ENCODE measurements at regions not wholly inside any gene's neighbourhood (a gene's known extent, or its start where the extent isn't known, plus 50 kb on each side); places are given as distances from the start of the nearest gene placed in this dataset.
"Not testable (repeated sequence)": the region's sequence is repeated elsewhere in the genome, so short reads cannot be mapped to it uniquely, and the experiment has no call there.

- DNase-seq (ENCODE audit: low read depth in 2 of 2): no peak
Observed at GRCh38 chr2:134014196-134014960, 239.5 kb upstream of the MGAT5 start.

GRCh38 chr2:134019871-134020270 is 234.0 kb upstream of the MGAT5 start:
- no peak for DNase-seq (ENCODE audit: low read depth in 2 of 2)

GRCh38 chr2:134020608-134021007 is 233.3 kb upstream of the MGAT5 start:
- DNase-seq (ENCODE audit: low read depth in 2 of 2): no peak

- DNase-seq (ENCODE audit: low read depth in 2 of 2): no peak
Observed at GRCh38 chr2:134021830-134022524, 231.9 kb upstream of the MGAT5 start.

- no peak for DNase-seq (ENCODE audit: low read depth in 2 of 2)
Observed at GRCh38 chr2:134023854-134024253, 230.0 kb upstream of the MGAT5 start.

DNA sequence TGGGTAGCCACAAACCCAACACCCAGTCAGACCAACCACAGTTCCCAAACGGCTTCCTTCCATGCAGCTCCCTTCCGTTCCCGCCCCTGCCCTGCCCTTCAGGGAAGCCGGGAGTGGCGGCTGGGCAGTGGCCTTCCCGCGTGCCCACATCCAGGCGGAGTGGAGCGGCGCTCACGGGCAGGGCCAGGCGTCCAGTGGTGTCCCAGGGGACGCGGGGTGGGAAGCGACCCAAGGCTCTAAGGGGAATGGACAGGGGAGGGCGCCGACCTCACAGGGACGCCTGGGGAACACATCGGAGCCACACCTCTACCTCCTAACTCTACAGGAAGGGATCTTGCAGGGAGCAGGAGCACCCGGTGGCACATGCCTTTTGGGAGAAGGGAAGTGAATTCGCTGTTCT is 225.9 kb upstream of the MGAT5 start:
- no peak for DNase-seq (ENCODE audit: low read depth in 2 of 2)

- DNase-seq (ENCODE audit: low read depth in 2 of 2): no peak
Observed at GRCh38 chr2:134029418-134029817, 224.5 kb upstream of the MGAT5 start.

DNA sequence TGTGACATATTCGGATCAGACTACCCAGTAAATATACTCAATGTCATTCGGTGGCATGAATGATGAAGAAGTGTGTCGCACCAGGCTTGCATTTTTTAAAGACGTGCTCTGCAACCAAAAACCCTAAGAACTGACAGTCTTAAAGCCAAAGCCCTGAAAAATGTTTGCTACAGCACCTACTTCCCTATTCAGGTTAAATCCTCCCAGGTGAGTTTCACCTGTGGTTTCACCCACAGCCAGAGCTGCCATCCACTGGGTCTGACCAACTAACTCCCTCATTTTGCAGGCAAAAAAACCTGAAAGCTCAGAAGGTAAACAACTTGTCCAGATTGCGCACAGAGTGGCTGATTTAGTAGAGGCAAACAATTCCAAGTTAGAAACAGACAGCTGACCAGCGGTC is 222.3 kb upstream of the MGAT5 start:
- DNase-seq (ENCODE audit: low read depth in 2 of 2): no peak

GRCh38 chr2:134035605-134036370 is 218.1 kb upstream of the MGAT5 start:
- DNase-seq (ENCODE audit: low read depth in 2 of 2): no peak

DNA sequence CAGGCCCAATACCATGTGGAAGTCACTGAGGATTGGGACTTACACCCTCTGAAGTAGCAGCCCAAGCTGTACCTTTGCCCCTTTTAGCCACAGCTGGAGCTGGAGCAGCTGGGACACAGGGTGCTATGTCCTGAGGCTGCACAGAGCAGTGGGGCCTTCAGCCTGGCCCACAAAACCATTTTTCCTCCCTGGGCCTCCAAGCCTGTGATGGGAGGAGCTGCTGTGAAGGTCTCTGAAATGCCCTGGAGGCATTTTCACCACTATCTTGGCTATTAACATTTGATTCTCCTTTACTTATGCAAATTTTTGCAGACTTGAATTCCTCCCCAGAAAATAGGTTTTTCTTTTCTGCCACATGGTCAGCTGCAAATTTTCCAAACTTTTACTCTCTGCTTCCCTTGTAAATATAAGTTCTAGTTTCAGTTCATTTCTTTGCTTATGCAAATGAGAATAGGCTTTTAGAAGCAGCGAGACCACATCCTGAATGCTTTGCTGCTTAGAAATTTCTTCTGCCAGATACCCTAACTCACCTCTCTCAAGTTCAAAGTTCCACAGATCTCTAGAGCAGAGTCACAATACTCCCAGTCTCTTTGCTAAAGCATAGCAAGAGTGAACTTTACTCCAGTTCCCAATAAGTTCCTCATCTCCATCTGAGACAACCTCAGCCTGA is 213.8 kb upstream of the MGAT5 start:
- no peak for DNase-seq (ENCODE audit: low read depth in 2 of 2)

GRCh38 chr2:134040626-134041172 is 213.2 kb upstream of the MGAT5 start:
- DNase-seq (ENCODE audit: low read depth in 2 of 2): not testable (repeated sequence)

DNA sequence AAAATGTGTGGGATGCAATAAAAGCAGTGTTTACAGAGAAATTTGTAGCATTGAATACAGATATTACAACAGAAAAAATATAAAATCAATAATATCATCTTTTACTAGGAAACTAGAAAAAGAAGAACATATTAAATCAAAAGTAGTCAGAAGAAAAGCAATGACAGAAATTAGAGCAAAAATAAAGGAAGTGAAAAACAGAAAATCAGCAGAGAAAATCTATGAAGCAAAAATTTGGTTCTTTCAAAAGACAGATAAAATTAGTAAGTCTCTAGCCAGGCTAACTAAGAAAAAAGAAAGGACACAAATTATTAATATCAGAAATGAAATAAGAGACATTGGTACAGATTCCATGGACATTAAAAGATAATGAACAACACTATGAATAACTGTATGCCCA is 212.0 kb upstream of the MGAT5 start:
- DNase-seq (ENCODE audit: low read depth in 2 of 2): no peak

- not testable (repeated sequence) for DNase-seq (ENCODE audit: low read depth in 2 of 2)
Observed at GRCh38 chr2:134043028-134043427, 210.8 kb upstream of the MGAT5 start.

DNA sequence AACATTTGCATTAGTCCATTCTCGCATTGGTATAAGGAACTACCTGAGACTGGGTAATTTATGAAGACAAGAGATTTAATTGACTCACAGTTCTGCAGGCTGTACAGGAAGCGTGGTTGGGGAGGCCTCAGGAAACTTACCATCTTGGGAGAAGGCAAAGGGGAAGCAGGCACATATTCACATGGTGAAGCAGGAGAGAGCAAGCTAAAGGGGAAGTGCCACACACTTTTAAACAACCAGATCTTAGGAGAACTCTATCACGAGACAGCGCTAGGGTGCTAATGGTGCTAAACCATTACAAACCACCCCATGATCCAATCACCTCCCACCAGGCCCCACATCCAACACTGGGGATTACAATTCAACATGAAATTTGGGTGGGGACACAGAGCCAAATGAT is 201.7 kb upstream of the MGAT5 start:
- DNase-seq (ENCODE audit: low read depth in 2 of 2): no peak

GRCh38 chr2:134056173-134056572 is 197.7 kb upstream of the MGAT5 start:
- no peak for DNase-seq (ENCODE audit: low read depth in 2 of 2)

DNA sequence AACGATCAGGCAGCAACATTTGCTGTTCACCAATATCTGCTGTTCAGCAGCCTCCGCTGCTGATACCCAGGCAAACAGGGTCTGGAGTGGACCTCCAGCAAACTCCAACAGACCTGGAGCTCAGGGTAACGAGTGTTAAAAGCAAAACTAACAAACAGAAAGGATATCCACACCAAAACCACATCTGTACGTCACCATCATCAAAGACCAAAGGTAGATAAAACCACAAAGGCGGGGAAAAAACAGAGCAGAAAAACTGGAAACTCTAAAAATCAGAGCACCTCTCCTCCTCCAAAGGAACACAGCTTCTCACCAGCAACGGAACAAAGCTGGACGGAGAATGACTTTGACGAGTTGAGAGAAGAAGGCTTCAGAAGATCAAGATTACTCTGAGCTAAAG is 192.8 kb upstream of the MGAT5 start:
- not testable (repeated sequence) for DNase-seq (ENCODE audit: low read depth in 2 of 2)

- not testable (repeated sequence) for DNase-seq (ENCODE audit: low read depth in 2 of 2)
Observed at GRCh38 chr2:134062235-134062634, 191.6 kb upstream of the MGAT5 start.

GRCh38 chr2:134063916-134064315 is 190.0 kb upstream of the MGAT5 start:
- DNase-seq (ENCODE audit: low read depth in 2 of 2): not testable (repeated sequence)

GRCh38 chr2:134070281-134070741 is 183.6 kb upstream of the MGAT5 start:
- no peak for DNase-seq (ENCODE audit: low read depth in 2 of 2)

- no peak for DNase-seq (ENCODE audit: low read depth in 2 of 2)
Observed at GRCh38 chr2:134072341-134072740, 181.5 kb upstream of the MGAT5 start.

DNA sequence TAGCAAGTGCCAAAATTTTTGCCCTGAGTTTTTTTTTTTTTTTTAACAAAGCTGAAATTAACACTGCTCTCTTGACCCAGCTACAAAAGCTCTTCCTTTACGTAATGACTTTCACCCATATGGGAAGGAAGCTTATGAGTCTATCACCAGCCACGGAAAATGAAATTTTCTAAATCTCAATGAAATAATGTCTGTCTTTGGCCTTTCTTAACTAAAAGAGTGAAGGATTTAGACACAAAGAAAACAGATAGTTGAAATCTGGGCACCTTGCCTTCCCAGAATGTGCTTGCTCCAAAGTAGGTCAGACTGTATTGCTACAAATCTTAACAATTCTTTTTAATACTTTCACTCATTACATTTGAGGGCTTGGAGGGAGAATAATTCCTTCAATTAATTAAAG is 180.8 kb upstream of the MGAT5 start:
- DNase-seq (ENCODE audit: low read depth in 2 of 2): no peak

DNA sequence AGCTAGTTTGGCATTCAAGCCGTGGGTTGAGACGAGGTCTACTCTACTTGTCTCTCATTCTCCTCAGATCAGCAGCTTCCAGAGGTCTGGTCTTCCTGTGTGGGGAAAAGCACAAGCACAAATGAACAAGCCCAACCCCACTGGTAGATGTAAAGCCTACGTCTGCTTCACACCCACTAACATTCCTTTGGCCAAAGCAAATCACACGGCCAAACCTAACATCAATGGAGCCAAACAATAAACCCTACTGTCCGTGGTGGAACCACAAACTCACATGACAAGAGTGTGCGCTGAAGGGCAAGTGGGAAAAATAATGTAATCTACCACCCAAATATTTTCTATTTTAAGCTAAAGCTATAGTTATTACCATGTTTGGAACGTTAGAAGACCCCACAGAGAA is 179.3 kb upstream of the MGAT5 start:
- no peak for DNase-seq (ENCODE audit: low read depth in 2 of 2)
